ENCODE measurements at regions not wholly inside any gene's neighbourhood (a gene's known extent, or its start where the extent isn't known, plus 50 kb on each side); places are given as distances from the start of the nearest gene placed in this dataset.

GRCh38 chr3:24834442-24834841, 339.8 kb upstream of the THRB start:
- TF ChIP-seq CTCF (conservative IDR thresholded peaks at IDR 0.05) (no peak), ZFX (IDR thresholded peaks at IDR 0.05) (no peak)

Measured in C4-2B (cell line).